ENCODE measurements at regions not wholly inside any gene's neighbourhood (a gene's known extent, or its start where the extent isn't known, plus 50 kb on each side); places are given as distances from the start of the nearest gene placed in this dataset.

- peak; percentile 24 for DNase-seq (ENCODE audit: low spot score)
Observed at GRCh38 chr10:127797339-127797738, 60.4 kb downstream of the FOXI2 start.

GRCh38 chr10:127798111-127798510 is 61.1 kb downstream of the FOXI2 start:
- DNase-seq (ENCODE audit: low spot score): no peak

- DNase-seq (ENCODE audit: low spot score): no peak
Observed at GRCh38 chr10:127801302-127801701, 64.3 kb downstream of the FOXI2 start.

GRCh38 chr10:127802531-127803095 is 65.6 kb downstream of the FOXI2 start:
- no peak for DNase-seq (ENCODE audit: low spot score)

GRCh38 chr10:127804696-127805095 is 67.7 kb downstream of the FOXI2 start:
- DNase-seq (ENCODE audit: low spot score): no peak

GRCh38 chr10:127805950-127806349 is 69.0 kb downstream of the FOXI2 start:
- no peak for DNase-seq (ENCODE audit: low spot score)

- no peak for DNase-seq (ENCODE audit: low spot score)
Observed at GRCh38 chr10:127812041-127812440, 75.1 kb downstream of the FOXI2 start.

- DNase-seq (ENCODE audit: low spot score): no peak
Observed at GRCh38 chr10:127813290-127813689, 76.3 kb downstream of the FOXI2 start.

- DNase-seq (ENCODE audit: low spot score): no peak
Observed at GRCh38 chr10:127815147-127815546, 77.6 kb downstream of the CLRN3 start.

GRCh38 chr10:127824826-127825225 is 67.9 kb downstream of the CLRN3 start:
- no peak for DNase-seq (ENCODE audit: low spot score)

- no peak for DNase-seq (ENCODE audit: low spot score)
Observed at GRCh38 chr10:127826154-127826725, 66.5 kb downstream of the CLRN3 start.

GRCh38 chr10:127827354-127828140 is 65.2 kb downstream of the CLRN3 start:
- no peak for DNase-seq (ENCODE audit: low spot score)

All from hepatic stellate cell (primary cell).